Retinal pigment epithelial cell (primary cell): ENCODE measurements at regions not wholly inside any gene's neighbourhood (a gene's known extent, or its start where the extent isn't known, plus 50 kb on each side); places are given as distances from the start of the nearest gene placed in this dataset.

ENCODE experiments used
- DNase-seq: peaks from one replicate; pipeline ENCODE4 v3.0.0-alpha.2; 2010; ENCODE audit warnings: low read depth
- H3K4me3 ChIP-seq: 2 replicates; pipeline ENCODE4 v1.5.1; 2011; ENCODE audit warnings: mild to moderate bottlenecking, low read length, control low read depth, moderate library complexity
- TF ChIP-seq, protein P1 (sequence below): conservative IDR thresholded peaks from 2 replicates; pipeline ENCODE4 v1.5.1; 2011; ENCODE audit warnings: low read depth, low read length, control low read depth, inconsistent platforms

DNA sequence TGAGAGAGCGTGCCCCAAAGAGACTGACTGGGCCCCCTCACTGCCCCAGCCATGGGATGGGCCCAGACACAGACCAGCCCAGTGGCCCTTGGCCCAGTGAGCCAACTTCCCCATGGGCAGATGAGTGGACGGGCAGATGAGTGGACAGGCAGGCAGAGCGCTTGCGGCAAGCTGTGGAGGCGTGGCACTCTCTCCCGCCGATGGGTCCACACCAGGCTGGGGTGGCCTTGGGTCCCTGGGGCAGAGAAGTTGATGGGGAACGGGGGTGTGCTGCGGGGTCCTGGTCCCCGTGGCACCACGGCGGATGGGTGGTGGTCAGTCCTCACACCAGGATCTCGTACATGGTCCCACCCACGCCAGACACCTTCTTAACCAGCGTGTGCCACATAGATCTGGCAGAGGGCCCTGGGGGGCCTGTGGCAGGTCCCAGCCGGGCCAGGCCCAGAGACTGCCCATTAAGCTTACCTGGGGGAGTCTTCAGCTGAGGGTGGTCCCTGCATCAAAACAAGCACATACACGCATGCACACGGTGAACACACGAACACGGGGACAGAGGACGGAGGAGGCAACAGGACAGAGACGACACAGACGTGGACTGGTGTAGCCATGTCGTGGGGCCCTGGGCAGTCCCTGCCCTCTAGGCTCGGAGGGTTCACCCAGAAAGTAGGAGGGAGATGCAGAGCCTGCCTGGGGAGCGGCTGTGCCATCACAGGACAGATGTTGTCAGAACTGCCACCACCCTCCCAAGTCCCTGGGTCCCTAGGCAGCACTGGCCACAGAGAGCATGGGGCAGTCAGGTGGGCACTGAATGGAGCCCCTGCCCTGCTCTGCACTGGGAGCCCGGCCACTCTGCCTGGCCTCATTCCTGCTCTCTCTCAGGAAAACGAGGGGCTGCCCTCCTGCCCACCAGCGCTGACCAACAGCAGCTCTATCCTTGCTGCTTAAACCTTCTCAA is 182.2 kb downstream of the IGLL1 start:
- no peak for DNase-seq
- no peak overlapping the region for H3K4me3 ChIP-seq
- TF ChIP-seq, protein P1, sequence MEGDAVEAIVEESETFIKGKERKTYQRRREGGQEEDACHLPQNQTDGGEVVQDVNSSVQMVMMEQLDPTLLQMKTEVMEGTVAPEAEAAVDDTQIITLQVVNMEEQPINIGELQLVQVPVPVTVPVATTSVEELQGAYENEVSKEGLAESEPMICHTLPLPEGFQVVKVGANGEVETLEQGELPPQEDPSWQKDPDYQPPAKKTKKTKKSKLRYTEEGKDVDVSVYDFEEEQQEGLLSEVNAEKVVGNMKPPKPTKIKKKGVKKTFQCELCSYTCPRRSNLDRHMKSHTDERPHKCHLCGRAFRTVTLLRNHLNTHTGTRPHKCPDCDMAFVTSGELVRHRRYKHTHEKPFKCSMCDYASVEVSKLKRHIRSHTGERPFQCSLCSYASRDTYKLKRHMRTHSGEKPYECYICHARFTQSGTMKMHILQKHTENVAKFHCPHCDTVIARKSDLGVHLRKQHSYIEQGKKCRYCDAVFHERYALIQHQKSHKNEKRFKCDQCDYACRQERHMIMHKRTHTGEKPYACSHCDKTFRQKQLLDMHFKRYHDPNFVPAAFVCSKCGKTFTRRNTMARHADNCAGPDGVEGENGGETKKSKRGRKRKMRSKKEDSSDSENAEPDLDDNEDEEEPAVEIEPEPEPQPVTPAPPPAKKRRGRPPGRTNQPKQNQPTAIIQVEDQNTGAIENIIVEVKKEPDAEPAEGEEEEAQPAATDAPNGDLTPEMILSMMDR, result no peak

DNA sequence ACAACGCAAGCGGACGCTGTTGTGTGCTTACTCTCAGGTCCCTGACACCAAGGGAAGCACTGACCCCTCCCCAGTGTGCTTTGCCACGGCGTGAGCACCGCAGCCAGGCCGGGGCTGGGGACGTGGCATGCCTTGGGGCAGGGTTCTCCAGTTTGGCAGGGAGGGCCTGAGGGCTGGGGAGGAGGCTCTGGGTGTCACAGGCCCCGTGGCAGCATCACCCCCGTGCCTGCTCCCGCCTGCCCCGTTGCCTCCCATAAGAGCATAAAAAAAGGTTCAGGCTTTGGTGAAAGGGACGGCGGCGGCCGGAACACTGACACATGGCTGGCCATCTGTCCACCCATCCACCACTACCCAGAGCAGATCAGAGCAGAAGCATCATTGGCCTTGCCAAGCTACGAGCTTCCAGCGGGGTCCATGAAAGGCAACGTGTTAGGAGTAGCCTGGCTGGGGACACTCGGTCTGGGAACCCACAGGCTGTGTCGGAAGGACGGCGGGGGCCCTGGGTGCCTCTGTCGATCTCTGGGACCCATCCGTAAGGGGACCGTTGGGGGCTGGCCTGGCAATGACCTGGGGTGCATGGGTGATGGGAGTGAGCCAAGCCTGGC is 183.0 kb downstream of the IGLL1 start:
- H3K4me3 ChIP-seq, result no peak overlapping the region
- no peak for DNase-seq
- TF ChIP-seq, protein P1, result no peak

GRCh38 chr22:23396362-23397007 is 183.6 kb downstream of the IGLL1 start:
- TF ChIP-seq, protein P1, result no peak
- no peak for DNase-seq
- H3K4me3 ChIP-seq, result no peak overlapping the region

- TF ChIP-seq, protein P1, result no peak
- no peak for DNase-seq
- no peak overlapping the region for H3K4me3 ChIP-seq
Observed at GRCh38 chr22:23395530-23396361, 184.3 kb downstream of the IGLL1 start.

GRCh38 chr22:23394525-23395326 is 185.4 kb downstream of the IGLL1 start:
- no peak overlapping the region for H3K4me3 ChIP-seq
- no peak for DNase-seq
- TF ChIP-seq, protein P1, result no peak
